Cardiac muscle cell (in vitro differentiated cells and primary cell): ENCODE measurements at regions not wholly inside any gene's neighbourhood (a gene's known extent, or its start where the extent isn't known, plus 50 kb on each side); places are given as distances from the start of the nearest gene placed in this dataset.

Experiments
- DNase-seq, 2 donors: peaks; one replicate each; pipeline versions ENCODE4 v3.0.0 to v3.0.0-alpha.2; 2010 to 2017; ENCODE audit warnings: low read depth in 1 of 2, low spot score in 1 of 2
- H3K27ac ChIP-seq: fragments of 200-600 bp; sonication (generic); 2 replicates; pipeline ENCODE4 v1.5.1; 2016
- H3K27me3 ChIP-seq: fragments of 200-600 bp; sonication (generic); 2 replicates; pipeline ENCODE4 v1.6.0; 2016; ENCODE audit warnings: control low read depth
- H3K36me3 ChIP-seq: fragments of 200-600 bp; sonication (generic); 2 replicates; pipeline ENCODE4 v1.5.1; 2016; ENCODE audit warnings: control low read depth
- H3K4me1 ChIP-seq: fragments of 200-600 bp; sonication (generic); 2 replicates; pipeline ENCODE4 v1.8.1; 2017; ENCODE audit warnings: low read depth, mild to moderate bottlenecking, mixed run types
- H3K4me3 ChIP-seq: fragments of 200-600 bp; sonication (generic); 2 replicates; pipeline ENCODE4 v1.5.1; 2016; ENCODE audit warnings: mild to moderate bottlenecking
- H3K9me3 ChIP-seq: fragments of 200-600 bp; sonication (generic); 2 replicates; pipeline ENCODE4 v1.5.1; 2017; ENCODE audit warnings: low read depth, mild to moderate bottlenecking, control low read depth
- TF ChIP-seq, protein P1 (sequence below): IDR thresholded peaks from 2 replicates; pipeline ENCODE4 v1.5.1; 2012; ENCODE audit warnings: low read depth, mild to moderate bottlenecking, low read length

DNA sequence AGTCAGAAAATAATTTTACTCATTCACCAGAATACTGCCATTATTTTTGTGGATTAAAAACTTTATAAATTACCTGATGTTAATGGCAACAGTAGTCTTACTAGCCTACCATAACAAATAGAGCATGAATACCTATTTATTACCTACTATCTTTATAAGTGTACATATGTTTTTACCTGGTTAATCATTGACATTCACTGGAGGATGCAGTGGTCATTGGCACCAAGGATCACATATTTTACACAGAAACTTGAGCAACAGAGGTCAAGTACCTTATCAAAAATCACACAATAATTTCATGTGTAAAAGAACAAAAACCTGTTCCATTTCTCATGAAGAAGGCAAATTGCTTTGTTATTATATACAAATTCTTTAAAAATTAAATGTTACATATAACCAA lies 1284.9 kb upstream of the NCAM2 start:
- H3K27ac ChIP-seq = no peak overlapping the region
- H3K9me3 ChIP-seq = no peaks in the 10 kb centered on the region
- TF ChIP-seq, protein P1, sequence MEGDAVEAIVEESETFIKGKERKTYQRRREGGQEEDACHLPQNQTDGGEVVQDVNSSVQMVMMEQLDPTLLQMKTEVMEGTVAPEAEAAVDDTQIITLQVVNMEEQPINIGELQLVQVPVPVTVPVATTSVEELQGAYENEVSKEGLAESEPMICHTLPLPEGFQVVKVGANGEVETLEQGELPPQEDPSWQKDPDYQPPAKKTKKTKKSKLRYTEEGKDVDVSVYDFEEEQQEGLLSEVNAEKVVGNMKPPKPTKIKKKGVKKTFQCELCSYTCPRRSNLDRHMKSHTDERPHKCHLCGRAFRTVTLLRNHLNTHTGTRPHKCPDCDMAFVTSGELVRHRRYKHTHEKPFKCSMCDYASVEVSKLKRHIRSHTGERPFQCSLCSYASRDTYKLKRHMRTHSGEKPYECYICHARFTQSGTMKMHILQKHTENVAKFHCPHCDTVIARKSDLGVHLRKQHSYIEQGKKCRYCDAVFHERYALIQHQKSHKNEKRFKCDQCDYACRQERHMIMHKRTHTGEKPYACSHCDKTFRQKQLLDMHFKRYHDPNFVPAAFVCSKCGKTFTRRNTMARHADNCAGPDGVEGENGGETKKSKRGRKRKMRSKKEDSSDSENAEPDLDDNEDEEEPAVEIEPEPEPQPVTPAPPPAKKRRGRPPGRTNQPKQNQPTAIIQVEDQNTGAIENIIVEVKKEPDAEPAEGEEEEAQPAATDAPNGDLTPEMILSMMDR = no peak
- no peaks in the 10 kb centered on the region for H3K36me3 ChIP-seq
- no peak overlapping the region for H3K4me3 ChIP-seq
- no peaks in the 10 kb centered on the region for H3K4me1 ChIP-seq
- H3K27me3 ChIP-seq = no peaks in the 10 kb centered on the region
- DNase-seq = no peak

DNA sequence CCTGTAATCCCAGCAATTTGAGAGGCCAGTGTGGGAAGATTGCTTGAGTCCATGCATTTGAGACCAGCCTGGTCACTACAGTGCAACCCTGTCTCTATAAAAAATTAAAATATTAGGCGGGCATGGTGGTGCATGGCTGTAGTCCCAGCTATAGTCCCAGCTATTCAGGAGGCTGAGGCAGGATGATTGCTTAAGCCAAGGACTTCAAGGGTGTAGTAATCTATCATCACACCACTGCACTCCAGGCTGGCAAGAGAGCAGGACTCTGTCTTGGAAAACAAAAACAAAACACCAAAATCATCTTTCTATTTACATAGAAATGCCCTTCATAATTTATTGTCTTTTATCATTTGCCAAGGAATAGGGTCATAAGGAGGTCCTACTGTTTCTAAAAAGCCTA lies 1274.1 kb upstream of the NCAM2 start:
- DNase-seq = no peak
- no peaks in the 10 kb centered on the region for H3K9me3 ChIP-seq
- H3K4me3 ChIP-seq = no peak overlapping the region
- no peaks in the 10 kb centered on the region for H3K27me3 ChIP-seq
- TF ChIP-seq, protein P1 = no peak
- no peaks in the 10 kb centered on the region for H3K4me1 ChIP-seq
- H3K36me3 ChIP-seq = no peaks in the 10 kb centered on the region
- H3K27ac ChIP-seq = no peak overlapping the region

DNA sequence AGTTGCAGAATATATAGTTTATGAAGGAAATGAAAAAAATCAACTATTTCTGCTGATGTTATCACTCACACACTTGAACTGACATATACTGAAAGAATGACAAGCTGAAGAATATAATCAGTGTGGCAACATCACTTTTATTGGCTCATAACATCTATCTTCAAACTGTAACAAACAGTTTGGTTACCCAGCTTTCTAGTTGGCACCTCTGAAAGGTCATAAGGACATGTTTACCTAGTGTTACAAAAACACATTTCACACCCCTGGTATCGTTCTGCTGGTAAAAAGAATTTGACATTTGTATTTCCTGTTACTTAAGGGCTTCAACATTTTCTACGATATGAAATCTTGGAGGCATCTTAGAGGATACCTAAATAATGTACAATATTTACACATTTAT lies 1267.0 kb upstream of the NCAM2 start:
- H3K4me1 ChIP-seq = no peaks in the 10 kb centered on the region
- no peak overlapping the region for H3K4me3 ChIP-seq
- DNase-seq = no peak
- no peaks in the 10 kb centered on the region for H3K36me3 ChIP-seq
- TF ChIP-seq, protein P1 = no peak
- H3K27me3 ChIP-seq = no peaks in the 10 kb centered on the region
- H3K27ac ChIP-seq = no peak overlapping the region
- H3K9me3 ChIP-seq = no peaks in the 10 kb centered on the region

DNA sequence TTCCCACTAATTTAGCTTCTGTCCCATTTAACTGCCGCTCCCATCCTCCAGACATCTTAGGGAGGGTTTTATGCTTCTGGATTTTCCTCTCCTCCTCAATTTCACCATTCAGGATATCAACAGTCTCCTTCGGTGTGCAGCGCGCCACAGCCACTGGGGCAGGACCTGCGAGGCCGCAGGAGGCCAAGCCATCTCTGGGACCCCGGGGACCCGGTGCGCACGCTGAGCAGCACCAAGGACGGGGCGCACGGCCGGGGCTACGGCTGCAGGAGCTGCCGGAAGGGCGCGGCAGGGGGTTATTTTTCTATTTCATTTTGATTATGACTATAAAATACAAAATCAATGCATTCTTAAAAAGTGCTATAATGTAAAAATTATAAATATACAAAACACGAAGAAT lies 1238.4 kb upstream of the NCAM2 start:
- Histone ChIP-seq H3K27ac (no peak overlapping the region), H3K4me1 (no peaks in the 10 kb centered on the region), H3K4me3 (no peak overlapping the region), H3K27me3 (no peaks in the 10 kb centered on the region), H3K36me3 (no peaks in the 10 kb centered on the region), H3K9me3 (no peaks in the 10 kb centered on the region)
- no peak for DNase-seq
- TF ChIP-seq, protein P1 = no peak

DNA sequence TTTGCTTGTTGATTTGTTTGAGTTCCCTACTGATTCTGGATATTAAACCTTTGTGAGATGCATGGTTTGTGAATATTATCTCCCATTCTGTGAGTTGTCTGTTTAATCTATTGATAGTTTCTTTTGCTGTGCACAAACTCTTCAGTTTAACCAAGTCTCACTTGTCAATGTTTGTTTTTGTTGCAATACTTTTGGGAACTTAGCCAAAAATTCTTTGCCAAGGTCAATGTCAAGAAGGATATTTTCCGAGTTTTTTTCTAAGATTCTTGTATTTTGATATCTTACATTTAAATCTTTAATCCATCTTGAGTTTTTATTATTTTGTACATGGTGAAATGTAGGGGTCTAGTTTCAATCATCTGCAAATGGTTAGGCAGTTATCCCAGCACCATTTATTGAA lies 1230.7 kb upstream of the NCAM2 start:
- H3K27ac ChIP-seq = no peak overlapping the region
- DNase-seq = no peak
- no peaks in the 10 kb centered on the region for H3K27me3 ChIP-seq
- no peaks in the 10 kb centered on the region for H3K4me1 ChIP-seq
- TF ChIP-seq, protein P1 = no peak
- H3K36me3 ChIP-seq = no peaks in the 10 kb centered on the region
- no peak overlapping the region for H3K4me3 ChIP-seq
- H3K9me3 ChIP-seq = no peaks in the 10 kb centered on the region

DNA sequence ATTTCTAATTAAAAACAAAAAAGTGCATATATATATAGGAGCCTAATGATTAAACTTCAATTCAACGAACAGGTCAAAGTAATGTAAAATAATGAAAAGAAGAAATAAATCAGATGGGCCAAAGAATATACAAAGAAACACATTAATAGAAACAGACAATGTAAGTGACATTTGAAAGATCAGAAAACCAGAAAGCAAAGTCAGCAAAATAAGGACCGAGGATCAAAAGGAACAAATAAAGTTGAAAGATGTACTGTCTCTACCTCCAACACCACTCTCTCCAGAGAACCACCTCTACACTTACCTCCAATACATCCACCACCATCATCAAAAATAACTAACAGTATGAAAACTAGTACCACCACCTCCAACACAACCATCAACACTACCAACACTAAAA lies 1226.3 kb upstream of the NCAM2 start:
- Histone ChIP-seq H3K9me3 (no peaks in the 10 kb centered on the region), H3K27ac (no peak overlapping the region), H3K27me3 (no peaks in the 10 kb centered on the region), H3K4me1 (no peaks in the 10 kb centered on the region), H3K36me3 (no peaks in the 10 kb centered on the region), H3K4me3 (no peak overlapping the region)
- no peak for DNase-seq
- TF ChIP-seq, protein P1 = no peak
